ENCODE measurements at regions not wholly inside any gene's neighbourhood (a gene's known extent, or its start where the extent isn't known, plus 50 kb on each side); places are given as distances from the start of the nearest gene placed in this dataset.
"Not testable (repeated sequence)": the region's sequence is repeated elsewhere in the genome, so short reads cannot be mapped to it uniquely, and the experiment has no call there.

- DNase-seq (ENCODE audit: low spot score) = no peak
These were observed 692.0 kb upstream of the FAM98A start for GRCh38 chr2:34291076-34291475.

GRCh38 chr2:34288016-34288415 lies 688.9 kb upstream of the FAM98A start:
- DNase-seq (ENCODE audit: low spot score) = no peak

- DNase-seq (ENCODE audit: low spot score) = no peak
These were observed 681.5 kb upstream of the FAM98A start for GRCh38 chr2:34280606-34281005.

GRCh38 chr2:34266908-34267697 lies 668.0 kb upstream of the FAM98A start:
- DNase-seq (ENCODE audit: low spot score) = no peak

GRCh38 chr2:34261701-34262100 lies 662.6 kb upstream of the FAM98A start:
- DNase-seq (ENCODE audit: low spot score) = no peak

- no peak for DNase-seq (ENCODE audit: low spot score)
These were observed 655.3 kb upstream of the FAM98A start for GRCh38 chr2:34254272-34254878.

- no peak for DNase-seq (ENCODE audit: low spot score)
These were observed 653.0 kb upstream of the FAM98A start for GRCh38 chr2:34252111-34252510.

GRCh38 chr2:34251578-34251977 lies 652.5 kb upstream of the FAM98A start:
- DNase-seq (ENCODE audit: low spot score) = no peak

GRCh38 chr2:34244195-34244594 lies 645.1 kb upstream of the FAM98A start:
- DNase-seq (ENCODE audit: low spot score) = no peak

- DNase-seq (ENCODE audit: low spot score) = no peak
These were observed 643.6 kb upstream of the FAM98A start for GRCh38 chr2:34242763-34243123.

- DNase-seq (ENCODE audit: low spot score) = no peak
These were observed 643.0 kb upstream of the FAM98A start for GRCh38 chr2:34241905-34242762.

GRCh38 chr2:34239511-34239910 lies 640.4 kb upstream of the FAM98A start:
- DNase-seq (ENCODE audit: low spot score) = no peak

- no peak for DNase-seq (ENCODE audit: low spot score)
These were observed 635.7 kb upstream of the FAM98A start for GRCh38 chr2:34234823-34235222.

- DNase-seq (ENCODE audit: low spot score) = no peak
These were observed 630.9 kb upstream of the FAM98A start for GRCh38 chr2:34229998-34230397.

- DNase-seq (ENCODE audit: low spot score) = no peak
These were observed 616.1 kb upstream of the FAM98A start for GRCh38 chr2:34215174-34215573.

GRCh38 chr2:34210382-34210781 lies 611.3 kb upstream of the FAM98A start:
- not testable (repeated sequence) for DNase-seq (ENCODE audit: low spot score)

GRCh38 chr2:34204560-34204959 lies 605.5 kb upstream of the FAM98A start:
- DNase-seq (ENCODE audit: low spot score) = no peak

- no peak for DNase-seq (ENCODE audit: low spot score)
These were observed 602.0 kb upstream of the FAM98A start for GRCh38 chr2:34201099-34201498.

GRCh38 chr2:34199971-34200370 lies 600.9 kb upstream of the FAM98A start:
- DNase-seq (ENCODE audit: low spot score) = no peak

GRCh38 chr2:34193164-34193563 lies 594.1 kb upstream of the FAM98A start:
- DNase-seq (ENCODE audit: low spot score) = no peak

- DNase-seq (ENCODE audit: low spot score) = no peak
These were observed 589.6 kb upstream of the FAM98A start for GRCh38 chr2:34188464-34189303.

- DNase-seq (ENCODE audit: low spot score) = no peak
These were observed 580.4 kb upstream of the FAM98A start for GRCh38 chr2:34179511-34179910.

Data from CD4-positive, alpha-beta T cell treated with Interleukin-15 for 4 hours (primary cell).